KMS-11 (cell line): ENCODE measurements at regions not wholly inside any gene's neighbourhood (a gene's known extent, or its start where the extent isn't known, plus 50 kb on each side); places are given as distances from the start of the nearest gene placed in this dataset.

Source experiments
- H2AFZ ChIP-seq: fragments of 200-600 bp; sonication (generic); 2 replicates; pipeline ENCODE4 v1.6.1; 2016; ENCODE audit warnings: antibody characterized with exemption, mixed run types, low read depth
- H3K27ac ChIP-seq: fragments of 200-600 bp; sonication (generic); 2 replicates; pipeline ENCODE4 v1.6.1; 2016; ENCODE audit warnings: mild to moderate bottlenecking, mixed run types
- H3K27me3 ChIP-seq: fragments of 200-600 bp; sonication (generic); 2 replicates; pipeline ENCODE4 v1.6.1; 2017; ENCODE audit warnings: mild to moderate bottlenecking, low read depth, mixed run types, moderate library complexity; ENCODE audit not compliant: insufficient read depth
- H3K36me3 ChIP-seq: fragments of 200-600 bp; sonication (generic); 2 replicates; pipeline ENCODE4 v1.6.1; 2017; ENCODE audit warnings: mild to moderate bottlenecking, mixed run types; ENCODE audit not compliant: insufficient read depth
- H3K4me1 ChIP-seq: fragments of 200-600 bp; sonication (generic); 2 replicates; pipeline ENCODE4 v1.6.1; 2016; ENCODE audit warnings: mild to moderate bottlenecking, low read depth, mixed run types; ENCODE audit not compliant: poor library complexity, severe bottlenecking
- H3K4me2 ChIP-seq: fragments of 200-600 bp; sonication (generic); 2 replicates; pipeline ENCODE4 v1.7.0; 2016; ENCODE audit warnings: mild to moderate bottlenecking, mixed run types
- H3K4me3 ChIP-seq: fragments of 200-600 bp; sonication (generic); IDR thresholded peaks from 2 replicates; pipeline ENCODE4 v1.6.1; 2017; ENCODE audit warnings: low read depth, low read length, mixed read lengths; ENCODE audit not compliant: insufficient read depth
- H3K79me2 ChIP-seq: fragments of 200-600 bp; sonication (generic); 2 replicates; pipeline ENCODE4 v1.6.1; 2016; ENCODE audit warnings: low read depth, mixed run types; ENCODE audit not compliant: insufficient read depth
- H3K9ac ChIP-seq: fragments of 200-600 bp; sonication (generic); 2 replicates; pipeline ENCODE4 v1.6.1; 2016; ENCODE audit warnings: mild to moderate bottlenecking, mixed run types
- H4K20me1 ChIP-seq: fragments of 200-600 bp; sonication (generic); 2 replicates; pipeline ENCODE4 v1.6.1; 2016; ENCODE audit warnings: mild to moderate bottlenecking, mixed run types; ENCODE audit not compliant: insufficient read depth
- TF ChIP-seq, protein P1 (sequence below): fragments of 200-600 bp; sonication (generic); conservative IDR thresholded peaks from 2 replicates; pipeline ENCODE4 v1.6.1; 2017; ENCODE audit warnings: low read depth, mild to moderate bottlenecking, antibody characterized with exemption, low read length, moderate library complexity, mixed read lengths

DNA sequence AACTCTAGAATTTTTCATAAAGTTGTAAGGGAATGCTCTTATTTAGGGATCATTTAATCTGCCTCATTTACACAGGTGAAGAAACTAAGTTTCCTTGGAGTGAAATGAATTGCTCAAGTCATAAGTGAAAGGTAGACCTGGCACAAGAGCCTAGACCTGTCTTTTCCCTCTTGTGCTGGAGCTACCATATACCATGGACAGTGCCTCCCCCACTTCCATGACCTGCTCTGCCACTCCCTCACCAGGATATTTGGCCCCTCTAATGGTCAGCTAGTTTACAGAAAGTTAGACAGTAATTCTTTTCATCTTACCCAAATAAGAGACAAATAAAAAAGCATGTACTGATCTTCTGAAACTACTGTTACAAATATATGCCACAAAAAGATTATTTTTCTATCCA lies 105.5 kb upstream of the ACO1 start:
- Histone ChIP-seq H3K27me3 (no peaks in the 10 kb centered on the region), H3K27ac (no peak overlapping the region), H3K79me2 (no peaks in the 10 kb centered on the region), H4K20me1 (no peaks in the 10 kb centered on the region), H3K4me1 (no peaks in the 10 kb centered on the region), H3K9ac (no peak overlapping the region), H3K36me3 (no peaks in the 10 kb centered on the region), H3K4me3 (no peak overlapping the region), H3K4me2 (no peak overlapping the region), H2AFZ (no peak overlapping the region)
- TF ChIP-seq, protein P1, sequence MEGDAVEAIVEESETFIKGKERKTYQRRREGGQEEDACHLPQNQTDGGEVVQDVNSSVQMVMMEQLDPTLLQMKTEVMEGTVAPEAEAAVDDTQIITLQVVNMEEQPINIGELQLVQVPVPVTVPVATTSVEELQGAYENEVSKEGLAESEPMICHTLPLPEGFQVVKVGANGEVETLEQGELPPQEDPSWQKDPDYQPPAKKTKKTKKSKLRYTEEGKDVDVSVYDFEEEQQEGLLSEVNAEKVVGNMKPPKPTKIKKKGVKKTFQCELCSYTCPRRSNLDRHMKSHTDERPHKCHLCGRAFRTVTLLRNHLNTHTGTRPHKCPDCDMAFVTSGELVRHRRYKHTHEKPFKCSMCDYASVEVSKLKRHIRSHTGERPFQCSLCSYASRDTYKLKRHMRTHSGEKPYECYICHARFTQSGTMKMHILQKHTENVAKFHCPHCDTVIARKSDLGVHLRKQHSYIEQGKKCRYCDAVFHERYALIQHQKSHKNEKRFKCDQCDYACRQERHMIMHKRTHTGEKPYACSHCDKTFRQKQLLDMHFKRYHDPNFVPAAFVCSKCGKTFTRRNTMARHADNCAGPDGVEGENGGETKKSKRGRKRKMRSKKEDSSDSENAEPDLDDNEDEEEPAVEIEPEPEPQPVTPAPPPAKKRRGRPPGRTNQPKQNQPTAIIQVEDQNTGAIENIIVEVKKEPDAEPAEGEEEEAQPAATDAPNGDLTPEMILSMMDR: no peak

DNA sequence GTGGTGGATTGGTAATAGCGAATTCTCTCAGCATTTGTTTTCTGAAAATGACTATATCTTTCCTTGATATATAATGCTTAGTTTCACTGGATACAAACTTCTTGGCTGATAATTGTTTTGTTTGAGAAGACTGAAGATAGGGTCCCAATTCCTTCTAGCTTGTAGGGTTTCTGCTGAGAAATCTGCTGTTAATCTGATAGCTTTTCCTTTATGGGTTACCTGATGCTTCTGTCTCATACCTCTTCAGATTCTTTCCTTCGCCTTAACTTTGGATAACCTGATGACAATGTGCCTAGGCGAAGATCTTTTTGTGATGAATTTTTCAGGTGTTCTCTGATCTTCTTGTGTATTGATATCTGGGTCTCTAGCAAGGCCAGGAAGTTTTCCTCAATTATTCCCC lies 94.7 kb upstream of the ACO1 start:
- Histone ChIP-seq H3K79me2 (no peaks in the 10 kb centered on the region), H3K36me3 (no peaks in the 10 kb centered on the region), H3K27me3 (no peaks in the 10 kb centered on the region), H3K27ac (no peak overlapping the region), H3K9ac (no peak overlapping the region), H3K4me3 (no peak overlapping the region), H4K20me1 (no peaks in the 10 kb centered on the region), H3K4me1 (no peaks in the 10 kb centered on the region), H2AFZ (no peak overlapping the region), H3K4me2 (no peak overlapping the region)
- TF ChIP-seq, protein P1: no peak

DNA sequence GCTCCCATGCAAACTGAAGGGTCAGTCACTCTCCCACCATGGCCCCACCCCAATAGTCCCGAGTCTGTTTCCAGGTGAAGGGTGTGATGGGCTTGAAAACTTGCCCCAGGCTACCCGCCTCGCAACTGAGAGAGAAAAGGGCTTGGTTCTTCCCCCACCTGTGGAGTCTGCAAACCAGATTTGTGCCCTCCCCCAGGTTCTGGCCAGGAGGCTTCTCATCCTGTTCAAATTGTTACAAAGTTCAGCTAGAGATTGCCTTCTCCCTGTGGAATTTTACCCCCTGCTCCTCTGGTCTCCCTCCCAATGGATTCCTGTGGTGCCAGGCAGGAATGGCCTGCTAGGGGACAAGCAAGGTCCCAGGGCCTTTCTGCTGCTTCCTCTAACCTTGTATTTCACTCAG lies 93.1 kb upstream of the ACO1 start:
- no peak overlapping the region for H3K27ac ChIP-seq
- H3K36me3 ChIP-seq: no peaks in the 10 kb centered on the region
- TF ChIP-seq, protein P1: no peak
- H4K20me1 ChIP-seq: no peaks in the 10 kb centered on the region
- H3K4me1 ChIP-seq: no peaks in the 10 kb centered on the region
- no peak overlapping the region for H2AFZ ChIP-seq
- H3K4me3 ChIP-seq: no peak overlapping the region
- H3K9ac ChIP-seq: no peak overlapping the region
- H3K79me2 ChIP-seq: no peaks in the 10 kb centered on the region
- H3K4me2 ChIP-seq: no peak overlapping the region
- H3K27me3 ChIP-seq: no peaks in the 10 kb centered on the region

DNA sequence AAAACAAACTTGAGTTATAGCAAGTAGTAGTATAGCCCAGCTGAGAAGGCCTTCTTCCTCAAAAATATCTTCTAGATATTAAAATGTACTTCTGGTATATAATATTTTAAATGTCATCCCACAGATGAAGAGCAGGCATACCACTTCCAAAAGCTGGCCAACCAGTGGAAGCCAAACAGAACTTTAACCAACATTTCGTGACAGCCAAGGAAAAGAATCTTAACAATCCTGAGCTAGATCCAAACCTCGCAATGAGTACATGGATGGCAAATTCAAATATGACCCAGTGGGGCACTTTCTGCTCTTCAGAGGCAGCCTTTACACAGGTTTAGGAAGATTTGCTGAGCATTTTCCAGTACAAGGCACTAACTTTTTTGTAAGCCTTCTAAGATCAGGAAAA lies 91.8 kb upstream of the ACO1 start:
- no peak overlapping the region for H2AFZ ChIP-seq
- no peaks in the 10 kb centered on the region for H3K79me2 ChIP-seq
- H3K4me1 ChIP-seq: no peaks in the 10 kb centered on the region
- no peak overlapping the region for H3K9ac ChIP-seq
- H3K27me3 ChIP-seq: no peaks in the 10 kb centered on the region
- H3K4me3 ChIP-seq: no peak overlapping the region
- H3K36me3 ChIP-seq: no peaks in the 10 kb centered on the region
- no peaks in the 10 kb centered on the region for H4K20me1 ChIP-seq
- TF ChIP-seq, protein P1: no peak
- no peak overlapping the region for H3K27ac ChIP-seq
- H3K4me2 ChIP-seq: no peak overlapping the region

GRCh38 chr9:32293091-32293490 lies 91.4 kb upstream of the ACO1 start:
- Histone ChIP-seq H3K4me1 (no peaks in the 10 kb centered on the region), H4K20me1 (no peaks in the 10 kb centered on the region), H3K27ac (no peak overlapping the region), H2AFZ (no peak overlapping the region), H3K4me2 (no peak overlapping the region), H3K9ac (no peak overlapping the region), H3K36me3 (no peaks in the 10 kb centered on the region), H3K79me2 (no peaks in the 10 kb centered on the region), H3K4me3 (no peak overlapping the region), H3K27me3 (no peaks in the 10 kb centered on the region)
- TF ChIP-seq, protein P1: no peak
